IMR-90 (cell line): ENCODE measurements at regions not wholly inside any gene's neighbourhood (a gene's known extent, or its start where the extent isn't known, plus 50 kb on each side); places are given as distances from the start of the nearest gene placed in this dataset.

Experiments
- CHD1 ChIP-seq: IDR thresholded peaks from 2 replicates; pipeline ENCODE4 v1.6.1; 2012; ENCODE audit warnings: low read depth, low read length, improper control_type of control experiment
- CTCF ChIP-seq: conservative IDR thresholded peaks from 2 replicates; pipeline ENCODE4 v1.5.1; 2012; ENCODE audit warnings: mild to moderate bottlenecking, low read depth, low read length, improper control_type of control experiment
- MAZ ChIP-seq: IDR thresholded peaks from 2 replicates; pipeline ENCODE4 v1.6.1; 2012; ENCODE audit warnings: low read depth, mild to moderate bottlenecking, low read length, improper control_type of control experiment, moderate library complexity, borderline replicate concordance
- NFE2L2 ChIP-seq: fragments of 150-350 bp; IDR thresholded peaks from 2 replicates; pipeline ENCODE4 v1.6.1; 2016; ENCODE audit warnings: low read depth, mild to moderate bottlenecking, low read length
- POLR2A ChIP-seq: IDR thresholded peaks from 2 replicates; pipeline ENCODE4 v1.6.1; 2012; ENCODE audit warnings: mild to moderate bottlenecking, low read depth, low read length
- RCOR1 ChIP-seq: IDR thresholded peaks from 2 replicates; pipeline ENCODE4 v1.6.1; 2012; ENCODE audit warnings: mild to moderate bottlenecking, low read length, improper control_type of control experiment; ENCODE audit not compliant: insufficient replicate concordance
- SMC3 ChIP-seq: fragments of 150-350 bp; IDR thresholded peaks from 2 replicates; pipeline ENCODE4 v1.6.1; 2016; ENCODE audit warnings: low read depth, mild to moderate bottlenecking, antibody characterized with exemption, low read length, moderate library complexity
- USF2 ChIP-seq: fragments of 150-350 bp; IDR thresholded peaks from 2 replicates; pipeline ENCODE4 v1.6.1; 2017; ENCODE audit warnings: mild to moderate bottlenecking, antibody characterized with exemption, low read length, low read depth
- TF ChIP-seq, protein P1 (sequence below): fragments of 150-350 bp; IDR thresholded peaks from 2 replicates; pipeline ENCODE4 v1.6.1; 2016; ENCODE audit warnings: low read depth, mild to moderate bottlenecking, low read length, moderate library complexity, borderline replicate concordance

- no peak for TF ChIP-seq POLR2A
- no peak for TF ChIP-seq CTCF
- no peak for TF ChIP-seq SMC3
- TF ChIP-seq, protein P1, sequence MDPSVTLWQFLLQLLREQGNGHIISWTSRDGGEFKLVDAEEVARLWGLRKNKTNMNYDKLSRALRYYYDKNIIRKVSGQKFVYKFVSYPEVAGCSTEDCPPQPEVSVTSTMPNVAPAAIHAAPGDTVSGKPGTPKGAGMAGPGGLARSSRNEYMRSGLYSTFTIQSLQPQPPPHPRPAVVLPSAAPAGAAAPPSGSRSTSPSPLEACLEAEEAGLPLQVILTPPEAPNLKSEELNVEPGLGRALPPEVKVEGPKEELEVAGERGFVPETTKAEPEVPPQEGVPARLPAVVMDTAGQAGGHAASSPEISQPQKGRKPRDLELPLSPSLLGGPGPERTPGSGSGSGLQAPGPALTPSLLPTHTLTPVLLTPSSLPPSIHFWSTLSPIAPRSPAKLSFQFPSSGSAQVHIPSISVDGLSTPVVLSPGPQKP, result no peak
- TF ChIP-seq USF2, result no peak
- TF ChIP-seq NFE2L2, result no peak
- no peak for TF ChIP-seq RCOR1
- TF ChIP-seq CHD1, result no peak
- no peak for TF ChIP-seq MAZ
Observed at GRCh38 chr3:164918905-164919304, 159.4 kb downstream of the SI start.
